ENCODE measurements at regions not wholly inside any gene's neighbourhood (a gene's known extent, or its start where the extent isn't known, plus 50 kb on each side); places are given as distances from the start of the nearest gene placed in this dataset.

- no peak for DNase-seq (ENCODE audit: low read depth)
- no peak for TF ChIP-seq CTCF (IDR thresholded peaks at IDR 0.05; ENCODE audit: control insufficient read depth, extremely low read depth, insufficient read depth)
Observed at GRCh38 chr16:76824221-76824620, 366.8 kb upstream of the MON1B start.

GRCh38 chr16:76824791-76825190 lies 366.2 kb upstream of the MON1B start:
- TF ChIP-seq CTCF (IDR thresholded peaks at IDR 0.05; ENCODE audit: control insufficient read depth, extremely low read depth, insufficient read depth): no peak
- no peak overlapping the region for H3K4me3 ChIP-seq (ENCODE audit: low read depth, low read length)
- DNase-seq (ENCODE audit: low read depth): no peak

More at GRCh38 chr16:76824221-76824620, 366.8 kb upstream of the MON1B start:
- H3K4me3 ChIP-seq (ENCODE audit: low read depth, low read length): no peak overlapping the region

- TF ChIP-seq CTCF (IDR thresholded peaks at IDR 0.05; ENCODE audit: control insufficient read depth, extremely low read depth, insufficient read depth): no peak
- H3K4me3 ChIP-seq (ENCODE audit: low read depth, low read length): no peak overlapping the region
- no peak for DNase-seq (ENCODE audit: low read depth)
Observed at GRCh38 chr16:76835339-76835738, 355.7 kb upstream of the MON1B start.

GRCh38 chr16:76835779-76836300 lies 355.1 kb upstream of the MON1B start:
- no peak for DNase-seq (ENCODE audit: low read depth)
- TF ChIP-seq CTCF (IDR thresholded peaks at IDR 0.05; ENCODE audit: control insufficient read depth, extremely low read depth, insufficient read depth): no peak
- H3K4me3 ChIP-seq (ENCODE audit: low read depth, low read length): no peak overlapping the region

- no peak overlapping the region for H3K4me3 ChIP-seq (ENCODE audit: low read depth, low read length)
- no peak for DNase-seq (ENCODE audit: low read depth)
- no peak for TF ChIP-seq CTCF (IDR thresholded peaks at IDR 0.05; ENCODE audit: control insufficient read depth, extremely low read depth, insufficient read depth)
Observed at GRCh38 chr16:76837872-76838271, 353.1 kb upstream of the MON1B start.

GRCh38 chr16:76854234-76854633 lies 336.8 kb upstream of the MON1B start:
- DNase-seq (ENCODE audit: low read depth): no peak
- no peak overlapping the region for H3K4me3 ChIP-seq (ENCODE audit: low read depth, low read length)
- TF ChIP-seq CTCF (IDR thresholded peaks at IDR 0.05; ENCODE audit: control insufficient read depth, extremely low read depth, insufficient read depth): no peak

GRCh38 chr16:76856112-76856511 lies 334.9 kb upstream of the MON1B start:
- no peak for DNase-seq (ENCODE audit: low read depth)
- TF ChIP-seq CTCF (IDR thresholded peaks at IDR 0.05; ENCODE audit: control insufficient read depth, extremely low read depth, insufficient read depth): no peak
- no peak overlapping the region for H3K4me3 ChIP-seq (ENCODE audit: low read depth, low read length)
